Ovary (tissue), 3 donors: ENCODE measurements at regions not wholly inside any gene's neighbourhood (a gene's known extent, or its start where the extent isn't known, plus 50 kb on each side); places are given as distances from the start of the nearest gene placed in this dataset.

Source experiments
- EP300 ChIP-seq: sonication (generic); formaldehyde crosslinking; IDR thresholded peaks from one replicate; pipeline ENCODE4 v1.6.1; 2017; ENCODE audit warnings: antibody characterized with exemption
- POLR2A ChIP-seq: fragments of 450-650 bp; IDR thresholded peaks from one replicate; pipeline ENCODE4 v1.6.1; 2017; ENCODE audit warnings: antibody characterized with exemption, mild to moderate bottlenecking, moderate library complexity
- TF ChIP-seq, protein P1 (sequence below), 3 donors: fragments of 450-650 bp in 2 of 3; fragments of 200-600 bp in 1 of 3; IDR thresholded peaks; one replicate each; pipeline versions ENCODE4 v1.5.1 to v1.8.0; 2016 to 2022; ENCODE audit warnings: antibody characterized with exemption in 3 of 3, mild to moderate bottlenecking in 1 of 3
- donor health status: DM: no; HTN: no; CAD: no.

GRCh38 chr2:136482966-136483365, 282.4 kb upstream of the THSD7B start:
- TF ChIP-seq, protein P1, sequence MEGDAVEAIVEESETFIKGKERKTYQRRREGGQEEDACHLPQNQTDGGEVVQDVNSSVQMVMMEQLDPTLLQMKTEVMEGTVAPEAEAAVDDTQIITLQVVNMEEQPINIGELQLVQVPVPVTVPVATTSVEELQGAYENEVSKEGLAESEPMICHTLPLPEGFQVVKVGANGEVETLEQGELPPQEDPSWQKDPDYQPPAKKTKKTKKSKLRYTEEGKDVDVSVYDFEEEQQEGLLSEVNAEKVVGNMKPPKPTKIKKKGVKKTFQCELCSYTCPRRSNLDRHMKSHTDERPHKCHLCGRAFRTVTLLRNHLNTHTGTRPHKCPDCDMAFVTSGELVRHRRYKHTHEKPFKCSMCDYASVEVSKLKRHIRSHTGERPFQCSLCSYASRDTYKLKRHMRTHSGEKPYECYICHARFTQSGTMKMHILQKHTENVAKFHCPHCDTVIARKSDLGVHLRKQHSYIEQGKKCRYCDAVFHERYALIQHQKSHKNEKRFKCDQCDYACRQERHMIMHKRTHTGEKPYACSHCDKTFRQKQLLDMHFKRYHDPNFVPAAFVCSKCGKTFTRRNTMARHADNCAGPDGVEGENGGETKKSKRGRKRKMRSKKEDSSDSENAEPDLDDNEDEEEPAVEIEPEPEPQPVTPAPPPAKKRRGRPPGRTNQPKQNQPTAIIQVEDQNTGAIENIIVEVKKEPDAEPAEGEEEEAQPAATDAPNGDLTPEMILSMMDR (IDR thresholded peaks at IDR 0.05), result no peak
- TF ChIP-seq POLR2A (no peak), EP300 (no peak)
